OCI-LY1 (cell line): ENCODE measurements at regions not wholly inside any gene's neighbourhood (a gene's known extent, or its start where the extent isn't known, plus 50 kb on each side); places are given as distances from the start of the nearest gene placed in this dataset.

Experiments
- H2AFZ ChIP-seq: fragments of 200-600 bp; sonication (generic), shearing (Covaris generic); 2 replicates; pipeline ENCODE4 v1.6.0; 2014; ENCODE audit warnings: antibody characterized with exemption, mild to moderate bottlenecking, low read length
- H3F3A ChIP-seq: fragments of 200-600 bp; sonication (generic), shearing (Covaris generic); 2 replicates; pipeline ENCODE4 v1.6.0; 2014; ENCODE audit warnings: mild to moderate bottlenecking, antibody characterized with exemption, low read length, moderate library complexity; ENCODE audit not compliant: insufficient read depth
- H3K27ac ChIP-seq: fragments of 200-600 bp; sonication (generic); 2 replicates; pipeline ENCODE4 v1.5.1; 2014; ENCODE audit warnings: low read length, mixed run types, mild to moderate bottlenecking, low read depth; ENCODE audit not compliant: poor library complexity, severe bottlenecking
- H3K27me3 ChIP-seq: fragments of 200-600 bp; sonication (generic); 2 replicates; pipeline ENCODE4 v1.6.0; 2014; ENCODE audit warnings: antibody characterized with exemption, mild to moderate bottlenecking, low read length, moderate library complexity; ENCODE audit not compliant: insufficient read depth
- H3K36me3 ChIP-seq: fragments of 200-600 bp; sonication (generic); 2 replicates; pipeline ENCODE4 v1.6.1; 2014; ENCODE audit warnings: mild to moderate bottlenecking, antibody characterized with exemption, low read length, moderate library complexity, mixed read lengths; ENCODE audit not compliant: insufficient read depth
- H3K4me1 ChIP-seq: fragments of 200-600 bp; sonication (generic); 2 replicates; pipeline ENCODE4 v1.5.1; 2014; ENCODE audit warnings: mild to moderate bottlenecking, low read length, moderate library complexity; ENCODE audit not compliant: insufficient read depth, severe bottlenecking
- H3K4me2 ChIP-seq: fragments of 200-600 bp; sonication (generic), shearing (Covaris generic); 2 replicates; pipeline ENCODE4 v1.6.1; 2014; ENCODE audit warnings: low read length
- H3K4me3 ChIP-seq: fragments of 200-600 bp; sonication (generic); 2 replicates; pipeline ENCODE4 v1.5.1; 2014; ENCODE audit warnings: low read length, low read depth, mild to moderate bottlenecking, mixed read lengths; ENCODE audit not compliant: poor library complexity, severe bottlenecking
- H3K79me2 ChIP-seq: fragments of 200-600 bp; shearing (Covaris generic); 2 replicates; pipeline ENCODE4 v1.6.1; 2016; ENCODE audit warnings: mixed run types, low read length, mixed read lengths; ENCODE audit not compliant: insufficient read depth
- H3K9ac ChIP-seq: fragments of 200-600 bp; sonication (generic), shearing (Covaris generic); 2 replicates; pipeline ENCODE4 v1.6.1; 2014; ENCODE audit warnings: mild to moderate bottlenecking, low read length, mixed read lengths
- H3K9me2 ChIP-seq: fragments of 200-600 bp; sonication (generic), shearing (Covaris generic); 2 replicates; pipeline ENCODE4 v1.6.1; 2014; ENCODE audit warnings: low read depth, mild to moderate bottlenecking, low read length, mixed read lengths
- H3K9me3 ChIP-seq: fragments of 200-600 bp; shearing (Covaris generic); 2 replicates; pipeline ENCODE4 v1.6.1; 2014; ENCODE audit warnings: low read length, mixed read lengths
- H4K20me1 ChIP-seq: fragments of 200-600 bp; sonication (generic), shearing (Covaris generic); 2 replicates; pipeline ENCODE4 v1.6.0; 2016; ENCODE audit warnings: mild to moderate bottlenecking, low read length; ENCODE audit not compliant: insufficient read depth
- EZH2 ChIP-seq: fragments of 200-600 bp; sonication (generic), shearing (Covaris generic); IDR thresholded peaks from 2 replicates; pipeline ENCODE4 v1.8.0; 2017; ENCODE audit warnings: borderline replicate concordance, mixed run types, mild to moderate bottlenecking, antibody characterized with exemption, low read length, moderate library complexity, mixed read lengths
- TF ChIP-seq, protein P1 (sequence below): fragments of 200-600 bp; sonication (generic), shearing (Covaris generic); IDR thresholded peaks from 2 replicates; pipeline ENCODE4 v1.5.1; 2017; ENCODE audit warnings: mild to moderate bottlenecking, antibody characterized with exemption, low read length, moderate library complexity, mixed read lengths

DNA sequence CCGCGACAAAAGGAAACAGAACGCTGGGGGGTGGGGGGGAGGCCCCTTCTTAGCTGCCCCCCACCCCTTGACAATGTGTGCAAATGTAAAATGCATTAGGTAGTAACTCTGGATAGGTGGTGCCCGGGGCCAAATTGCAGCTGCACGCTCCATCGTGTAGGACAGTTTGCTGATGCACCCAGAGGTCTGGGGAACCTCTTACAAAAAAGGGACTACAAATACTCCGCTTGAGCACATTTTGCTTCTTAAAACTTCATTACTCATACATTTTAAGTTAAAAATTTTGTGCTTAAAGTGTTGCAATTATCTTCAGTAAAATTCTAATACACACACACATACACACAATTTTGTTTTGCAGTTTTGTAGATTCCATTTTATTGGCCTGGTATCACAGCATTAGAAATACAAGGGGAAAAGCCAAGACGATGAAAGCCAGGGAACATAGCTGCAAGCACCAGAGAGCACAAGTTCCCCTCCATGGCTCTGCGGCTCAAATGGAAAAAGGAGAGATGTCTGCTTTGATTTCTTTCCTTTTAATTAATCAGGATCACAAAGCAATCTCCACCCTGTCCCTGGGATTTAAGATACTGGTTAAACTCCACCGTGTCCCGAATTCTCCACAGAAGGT is 582.1 kb downstream of the ZEB2 start:
- peak overlapping the region; percentile 84 for H3K4me2 ChIP-seq
- H3K27ac ChIP-seq, result peak overlapping the region; percentile 16
- H3K9ac ChIP-seq, result peak overlapping the region; percentile 74
- peak overlapping the region; percentile 69 for H3K4me3 ChIP-seq
- no peaks in the 10 kb centered on the region for H3K9me2 ChIP-seq
- no peak overlapping the region; the same call in 1 of the 2 replicates for H2AFZ ChIP-seq
- no peaks in the 10 kb centered on the region for H3K79me2 ChIP-seq
- H4K20me1 ChIP-seq, result no peaks in the 10 kb centered on the region
- H3K4me1 ChIP-seq, result peaks cover 20% of the 10 kb centered on the region
- no peaks in the 10 kb centered on the region for H3K36me3 ChIP-seq
- TF ChIP-seq EZH2, result no peak
- TF ChIP-seq, protein P1, sequence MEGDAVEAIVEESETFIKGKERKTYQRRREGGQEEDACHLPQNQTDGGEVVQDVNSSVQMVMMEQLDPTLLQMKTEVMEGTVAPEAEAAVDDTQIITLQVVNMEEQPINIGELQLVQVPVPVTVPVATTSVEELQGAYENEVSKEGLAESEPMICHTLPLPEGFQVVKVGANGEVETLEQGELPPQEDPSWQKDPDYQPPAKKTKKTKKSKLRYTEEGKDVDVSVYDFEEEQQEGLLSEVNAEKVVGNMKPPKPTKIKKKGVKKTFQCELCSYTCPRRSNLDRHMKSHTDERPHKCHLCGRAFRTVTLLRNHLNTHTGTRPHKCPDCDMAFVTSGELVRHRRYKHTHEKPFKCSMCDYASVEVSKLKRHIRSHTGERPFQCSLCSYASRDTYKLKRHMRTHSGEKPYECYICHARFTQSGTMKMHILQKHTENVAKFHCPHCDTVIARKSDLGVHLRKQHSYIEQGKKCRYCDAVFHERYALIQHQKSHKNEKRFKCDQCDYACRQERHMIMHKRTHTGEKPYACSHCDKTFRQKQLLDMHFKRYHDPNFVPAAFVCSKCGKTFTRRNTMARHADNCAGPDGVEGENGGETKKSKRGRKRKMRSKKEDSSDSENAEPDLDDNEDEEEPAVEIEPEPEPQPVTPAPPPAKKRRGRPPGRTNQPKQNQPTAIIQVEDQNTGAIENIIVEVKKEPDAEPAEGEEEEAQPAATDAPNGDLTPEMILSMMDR, result no peak
- no peaks in the 10 kb centered on the region for H3K27me3 ChIP-seq
- no peaks in the 10 kb centered on the region for H3F3A ChIP-seq
- H3K9me3 ChIP-seq, result no peaks in the 10 kb centered on the region

GRCh38 chr2:143936848-143937722 is 582.8 kb downstream of the ZEB2 start:
- Histone ChIP-seq H3K36me3 (no peaks in the 10 kb centered on the region), H3K9me2 (no peaks in the 10 kb centered on the region), H3K27me3 (no peaks in the 10 kb centered on the region), H3K79me2 (no peaks in the 10 kb centered on the region), H3K9me3 (no peaks in the 10 kb centered on the region), H2AFZ (no peak overlapping the region; the same call in 1 of the 2 replicates), H4K20me1 (no peaks in the 10 kb centered on the region), H3K27ac (peak overlapping the region; percentile 16), H3K4me1 (peaks cover 20% of the 10 kb centered on the region), H3K9ac (peak overlapping the region; percentile 74), H3F3A (no peaks in the 10 kb centered on the region), H3K4me2 (peak overlapping the region; percentile 84), H3K4me3 (peak overlapping the region; percentile 69)
- TF ChIP-seq, protein P1, result no peak
- TF ChIP-seq EZH2, result no peak

GRCh38 chr2:143936538-143936847 is 583.4 kb downstream of the ZEB2 start:
- Histone ChIP-seq H3K9me3 (no peaks in the 10 kb centered on the region), H3K9me2 (no peaks in the 10 kb centered on the region), H4K20me1 (no peaks in the 10 kb centered on the region), H3K27ac (no peak overlapping the region), H2AFZ (no peak overlapping the region), H3K79me2 (no peaks in the 10 kb centered on the region), H3F3A (no peaks in the 10 kb centered on the region), H3K4me1 (peaks cover 20% of the 10 kb centered on the region), H3K4me3 (peak overlapping the region; percentile 69), H3K9ac (peak overlapping the region; percentile 74), H3K27me3 (no peaks in the 10 kb centered on the region), H3K4me2 (peak overlapping the region; percentile 84), H3K36me3 (no peaks in the 10 kb centered on the region)
- TF ChIP-seq, protein P1, result no peak
- TF ChIP-seq EZH2, result no peak
